ENCODE measurements at regions not wholly inside any gene's neighbourhood (a gene's known extent, or its start where the extent isn't known, plus 50 kb on each side); places are given as distances from the start of the nearest gene placed in this dataset.

- no peak for TF ChIP-seq CTCF (IDR thresholded peaks at IDR 0.05; ENCODE audit: insufficient read depth, low read length)
- TF ChIP-seq SPI1 (IDR thresholded peaks at IDR 0.05; ENCODE audit: borderline replicate concordance, low read depth), result no peak
- TF ChIP-seq REST (IDR thresholded peaks at IDR 0.05; ENCODE audit: insufficient replicate concordance, low read depth), result no peak
- no peak for TF ChIP-seq GABPA (IDR thresholded peaks at IDR 0.05; ENCODE audit: low read depth)
- no peak for TF ChIP-seq POLR2AphosphoS5 (IDR thresholded peaks at IDR 0.05; ENCODE audit: low read depth)
These were observed 240.3 kb upstream of the ETAA1 start for GRCh38 chr2:67156796-67157195.
